Vagina (tissue), 2 donors: ENCODE measurements at regions not wholly inside any gene's neighbourhood (a gene's known extent, or its start where the extent isn't known, plus 50 kb on each side); places are given as distances from the start of the nearest gene placed in this dataset.

Experiments
- POLR2A ChIP-seq, 2 donors: fragments of 450-650 bp; IDR thresholded peaks; one replicate each; pipeline ENCODE4 v1.6.1; 2017; ENCODE audit warnings: antibody characterized with exemption in 2 of 2, mild to moderate bottlenecking in 2 of 2, moderate library complexity in 2 of 2
- TF ChIP-seq, protein P1 (sequence below), 3 experiments: fragments of 450-650 bp in 2 of 3; fragments of 200-600 bp in 1 of 3; sonication (generic) in 1 of 3; IDR thresholded peaks; one replicate each; pipeline ENCODE4 v1.5.1; 2017 to 2019; ENCODE audit warnings: antibody characterized with exemption in 3 of 3, mild to moderate bottlenecking in 2 of 3, moderate library complexity in 2 of 3

- TF ChIP-seq, protein P1, sequence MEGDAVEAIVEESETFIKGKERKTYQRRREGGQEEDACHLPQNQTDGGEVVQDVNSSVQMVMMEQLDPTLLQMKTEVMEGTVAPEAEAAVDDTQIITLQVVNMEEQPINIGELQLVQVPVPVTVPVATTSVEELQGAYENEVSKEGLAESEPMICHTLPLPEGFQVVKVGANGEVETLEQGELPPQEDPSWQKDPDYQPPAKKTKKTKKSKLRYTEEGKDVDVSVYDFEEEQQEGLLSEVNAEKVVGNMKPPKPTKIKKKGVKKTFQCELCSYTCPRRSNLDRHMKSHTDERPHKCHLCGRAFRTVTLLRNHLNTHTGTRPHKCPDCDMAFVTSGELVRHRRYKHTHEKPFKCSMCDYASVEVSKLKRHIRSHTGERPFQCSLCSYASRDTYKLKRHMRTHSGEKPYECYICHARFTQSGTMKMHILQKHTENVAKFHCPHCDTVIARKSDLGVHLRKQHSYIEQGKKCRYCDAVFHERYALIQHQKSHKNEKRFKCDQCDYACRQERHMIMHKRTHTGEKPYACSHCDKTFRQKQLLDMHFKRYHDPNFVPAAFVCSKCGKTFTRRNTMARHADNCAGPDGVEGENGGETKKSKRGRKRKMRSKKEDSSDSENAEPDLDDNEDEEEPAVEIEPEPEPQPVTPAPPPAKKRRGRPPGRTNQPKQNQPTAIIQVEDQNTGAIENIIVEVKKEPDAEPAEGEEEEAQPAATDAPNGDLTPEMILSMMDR (IDR thresholded peaks at IDR 0.05) = no peak
- TF ChIP-seq POLR2A (IDR thresholded peaks at IDR 0.05) = no peak
Measured at GRCh38 chr21:22044431-22044830, 1046.2 kb downstream of the NCAM2 start.
